Kidney (tissue), 13 donors: ENCODE measurements at regions not wholly inside any gene's neighbourhood (a gene's known extent, or its start where the extent isn't known, plus 50 kb on each side); places are given as distances from the start of the nearest gene placed in this dataset.
A peak's percentile ranks its signal among the peaks of the same experiment; 100 is the strongest.

ENCODE experiments used
- DNase-seq, 5 donors: peaks; one replicate each; pipeline ENCODE4 v3.0.0-alpha.2; 2013 to 2020
- FAIRE-seq: peaks from 2 replicates; lab custom pipeline; 2012; peaks lifted over from hg19 to GRCh38; lab: Jason Lieb, UNC
- H3K27ac ChIP-seq, 2 donors: one replicate each; pipeline ENCODE4 v1.7.0; 2013; ENCODE audit warnings: low read depth in 2 of 2, low read length in 2 of 2, inconsistent platforms in 1 of 2
- H3K27me3 ChIP-seq: one replicate; pipeline ENCODE4 v1.7.1; 2013; ENCODE audit warnings: low read length, inconsistent platforms; ENCODE audit not compliant: control insufficient read depth, insufficient read depth
- H3K36me3 ChIP-seq, 3 donors: one replicate each; pipeline versions ENCODE4 v1.7.0 to v1.7.1; 2013; ENCODE audit warnings: low read length in 3 of 3, control low read depth in 1 of 3, inconsistent platforms in 1 of 3; ENCODE audit not compliant: insufficient read depth in 3 of 3, control insufficient read depth in 2 of 3
- H3K4me1 ChIP-seq, 3 donors: one replicate each; pipeline versions ENCODE4 v1.7.0 to v1.7.1; 2013; ENCODE audit warnings: low read length in 3 of 3, inconsistent platforms in 1 of 3, low read depth in 1 of 3; ENCODE audit not compliant: control insufficient read depth in 2 of 3, insufficient read depth in 2 of 3
- H3K4me3 ChIP-seq, 3 donors: one replicate each; pipeline versions ENCODE4 v1.7.0 to v1.8.1; 2013; ENCODE audit warnings: low read length in 3 of 3, control low read depth in 1 of 3, inconsistent platforms in 1 of 3
- H3K9ac ChIP-seq, 3 donors: one replicate each; pipeline versions ENCODE4 v1.7.0 to v1.7.1; 2013; ENCODE audit warnings: low read length in 3 of 3, control low read depth in 1 of 3, inconsistent platforms in 1 of 3
- H3K9me3 ChIP-seq, 3 donors: one replicate each; pipeline versions ENCODE4 v1.7.0 to v1.7.1; 2013; ENCODE audit warnings: low read length in 3 of 3, control low read depth in 1 of 3, inconsistent platforms in 1 of 3; ENCODE audit not compliant: control insufficient read depth in 2 of 3, insufficient read depth in 1 of 3
- CTCF ChIP-seq: IDR thresholded peaks from 3 replicates; pipeline ENCODE4 v1.5.1; 2012; ENCODE audit warnings: mild to moderate bottlenecking, moderate library complexity, borderline replicate concordance; ENCODE audit not compliant: insufficient read depth; ENCODE audit errors: extremely low read depth
- intact Hi-C: fragments of 100-400 bp; cut with DNase I; formaldehyde crosslinking; loops from one replicate; pipeline ENCODE4 v1.11.1; 2022
- donor health status: control.
- donor health status: control.
- donor health status: control.
- donor health status: control.
- donor health status: control.
- donor health status: DM: yes; HTN: yes; CAD: no.
- donor health status: Normal renal cell carcinoma (clear cell type).

GRCh38 chr3:21893242-21893641 lies 142.2 kb upstream of the ZNF385D start:
- Histone ChIP-seq H3K4me3 (no peak overlapping the region), H3K9ac (no peak overlapping the region), H3K9me3 (no peaks in the 10 kb centered on the region), H3K27ac (no peak overlapping the region), H3K27me3 (no peaks in the 10 kb centered on the region), H3K4me1 (no peaks in the 10 kb centered on the region), H3K36me3 (no peaks in the 10 kb centered on the region)
- no peak for TF ChIP-seq CTCF
- no peak for FAIRE-seq
- intact Hi-C loops, result no loop called here
- no peak for DNase-seq

GRCh38 chr3:21894459-21895340 lies 143.7 kb upstream of the ZNF385D start:
- Histone ChIP-seq H3K9me3 (no peaks in the 10 kb centered on the region), H3K4me3 (no peak overlapping the region), H3K27ac (no peak overlapping the region), H3K27me3 (no peaks in the 10 kb centered on the region), H3K36me3 (no peaks in the 10 kb centered on the region), H3K9ac (no peak overlapping the region), H3K4me1 (no peaks in the 10 kb centered on the region)
- FAIRE-seq (peak; percentile 87), DNase-seq (peak in 2 of 5 donors; percentile 27 to 40)
- peak; percentile 50 for TF ChIP-seq CTCF
- intact Hi-C loops, result no loop called here

GRCh38 chr3:21898316-21898715 lies 147.3 kb upstream of the ZNF385D start:
- H3K27ac ChIP-seq, result no peak overlapping the region
- no peak overlapping the region for H3K4me3 ChIP-seq
- H3K36me3 ChIP-seq, result no peaks in the 10 kb centered on the region
- intact Hi-C loops, result no loop called here
- H3K27me3 ChIP-seq, result no peaks in the 10 kb centered on the region
- H3K4me1 ChIP-seq, result no peaks in the 10 kb centered on the region
- DNase-seq (no peak), FAIRE-seq (no peak)
- no peak overlapping the region for H3K9ac ChIP-seq
- TF ChIP-seq CTCF, result no peak
- H3K9me3 ChIP-seq, result no peaks in the 10 kb centered on the region

- Histone ChIP-seq H3K4me3 (no peak overlapping the region), H3K9ac (no peak overlapping the region), H3K27ac (no peak overlapping the region), H3K27me3 (no peaks in the 10 kb centered on the region), H3K9me3 (no peaks in the 10 kb centered on the region), H3K36me3 (no peaks in the 10 kb centered on the region), H3K4me1 (no peaks in the 10 kb centered on the region)
- DNase-seq (peak in 2 of 5 donors; percentile 47 to 50), FAIRE-seq (no peak)
- no peak for TF ChIP-seq CTCF
- intact Hi-C loops, result no loop called here
Observed at GRCh38 chr3:21901484-21901883, 150.5 kb upstream of the ZNF385D start.
